SK-N-SH (cell line): ENCODE measurements at regions not wholly inside any gene's neighbourhood (a gene's known extent, or its start where the extent isn't known, plus 50 kb on each side); places are given as distances from the start of the nearest gene placed in this dataset.

Source experiments
- CTCF ChIA-PET: fragments of 300-600, 350-600 bp; formaldehyde crosslinking; extraction: SDS; loops from one replicate; lab custom pipeline; 2021; lab: Yijun Ruan, JAX
- POLR2A ChIA-PET: fragments of 350-600 bp; sonication (Branson Sonifier 250); formaldehyde crosslinking; extraction: SDS; loops from one replicate; lab custom pipeline; 2020; ENCODE audit warnings: antibody characterized with exemption, inconsistent platforms; lab: Yijun Ruan, JAX
- DNase-seq: peaks from one replicate; pipeline ENCODE4 v3.0.0; 2012
- H2AFZ ChIP-seq: fragments of 200-600 bp; sonication (generic); 2 replicates; pipeline ENCODE4 v1.8.1; 2016; ENCODE audit warnings: antibody characterized with exemption, mild to moderate bottlenecking, low read depth
- H3F3A ChIP-seq: fragments of 200-600 bp; sonication (generic); replicated peaks from 2 replicates; pipeline ENCODE3; 2016; ENCODE audit warnings: antibody characterized with exemption, mild to moderate bottlenecking; ENCODE audit not compliant: insufficient read depth
- H3K27ac ChIP-seq, 2 experiments: fragments of 200-500 bp in 1 of 2; fragments of 200-600 bp in 1 of 2; sonication (Bioruptor generic) in 1 of 2; sonication (generic), shearing (Covaris generic) in 1 of 2; 2 replicates each; pipeline versions ENCODE4 v1.5.1 to v1.6.1; 2014 to 2016; ENCODE audit warnings: low read depth in 2 of 2, inconsistent platforms in 1 of 2, low read length in 1 of 2, mild to moderate bottlenecking in 1 of 2, mixed read lengths in 1 of 2
- H3K27me3 ChIP-seq: fragments of 200-600 bp; sonication (generic), shearing (Covaris generic); 2 replicates; pipeline ENCODE4 v1.6.1; 2016; ENCODE audit warnings: mixed run types; ENCODE audit not compliant: insufficient read depth
- H3K36me3 ChIP-seq, 2 experiments: fragments of 200-500 bp in 1 of 2; fragments of 200-600 bp in 1 of 2; sonication (Bioruptor generic) in 1 of 2; sonication (generic) in 1 of 2; replicated peaks in 1 of 2; 2 replicates each; pipeline versions ENCODE3 to v1.5.1; 2014 to 2016; ENCODE audit warnings: low read length in 1 of 2, mild to moderate bottlenecking in 1 of 2; ENCODE audit not compliant: insufficient read depth in 2 of 2, control insufficient read depth in 1 of 2
- H3K4me1 ChIP-seq, 2 experiments: fragments of 200-500 bp in 1 of 2; fragments of 200-600 bp in 1 of 2; sonication (Bioruptor generic) in 1 of 2; sonication (generic), shearing (Covaris generic) in 1 of 2; 2 replicates each; pipeline versions ENCODE4 v1.5.1 to v1.6.1; 2014 to 2016; ENCODE audit warnings: low read depth in 1 of 2, low read length in 1 of 2, mixed run types in 1 of 2; ENCODE audit not compliant: insufficient read depth in 2 of 2, control insufficient read depth in 1 of 2
- H3K4me2 ChIP-seq: fragments of 200-600 bp; sonication (generic), shearing (Covaris generic); 2 replicates; pipeline ENCODE4 v1.6.1; 2017; ENCODE audit warnings: mixed run types
- H3K4me3 ChIP-seq, 2 experiments: fragments of 200-500 bp in 1 of 2; fragments of 200-600 bp in 1 of 2; sonication (Bioruptor generic) in 1 of 2; sonication (generic), shearing (Covaris generic) in 1 of 2; 2 replicates each; pipeline versions ENCODE4 v1.5.1 to v1.8.1; 2014 to 2016; ENCODE audit warnings: low read depth in 2 of 2, inconsistent platforms in 1 of 2, low read length in 1 of 2, mild to moderate bottlenecking in 1 of 2, mixed read lengths in 1 of 2, moderate library complexity in 1 of 2
- H3K79me2 ChIP-seq: fragments of 200-600 bp; sonication (generic); 2 replicates; pipeline ENCODE4 v1.8.1; 2017; ENCODE audit warnings: mild to moderate bottlenecking; ENCODE audit not compliant: insufficient read depth
- H3K9ac ChIP-seq: fragments of 200-600 bp; sonication (generic); 2 replicates; pipeline ENCODE4 v1.6.1; 2017; ENCODE audit warnings: mixed run types
- H3K9me2 ChIP-seq: fragments of 200-600 bp; sonication (generic); 2 replicates; pipeline ENCODE4 v1.6.1; 2017; ENCODE audit warnings: mixed run types
- H3K9me3 ChIP-seq: fragments of 200-600 bp; sonication (generic); 2 replicates; pipeline ENCODE4 v1.6.1; 2017; ENCODE audit warnings: mixed run types, mild to moderate bottlenecking, moderate library complexity
- H4K20me1 ChIP-seq: fragments of 200-600 bp; sonication (generic); 2 replicates; pipeline ENCODE4 v1.6.1; 2017; ENCODE audit warnings: mild to moderate bottlenecking, mixed run types; ENCODE audit not compliant: insufficient read depth
- CHD2 ChIP-seq: fragments of 150-350 bp; IDR thresholded peaks from 2 replicates; pipeline ENCODE4 v1.6.1; 2018; ENCODE audit warnings: low read length; ENCODE audit not compliant: partially characterized antibody
- EZH2phosphoT487 ChIP-seq: fragments of 200-600 bp; sonication (generic); IDR thresholded peaks from 2 replicates; pipeline ENCODE4 v1.6.1; 2017; ENCODE audit warnings: low read depth, mixed run types, mild to moderate bottlenecking, antibody characterized with exemption, moderate library complexity, borderline replicate concordance
- FOXM1 ChIP-seq: IDR thresholded peaks from 2 replicates; pipeline ENCODE4 v1.4.0; 2012; ENCODE audit warnings: low read depth, mild to moderate bottlenecking
- GABPA ChIP-seq: IDR thresholded peaks from 2 replicates; pipeline ENCODE4 v1.4.0; 2012; ENCODE audit warnings: low read depth, mild to moderate bottlenecking
- IRF3 ChIP-seq: fragments of 150-350 bp; IDR thresholded peaks from 2 replicates; pipeline ENCODE4 v1.6.1; 2016; ENCODE audit warnings: mild to moderate bottlenecking, low read depth, low read length
- NRF1 ChIP-seq: IDR thresholded peaks from 2 replicates; pipeline ENCODE4 v1.6.1; 2012; ENCODE audit warnings: low read depth, mild to moderate bottlenecking, low read length
- POLR2AphosphoS5 ChIP-seq: IDR thresholded peaks from 2 replicates; pipeline ENCODE4 v1.6.1; 2012; ENCODE audit warnings: low read depth, low read length
- RAD21 ChIP-seq: IDR thresholded peaks from 2 replicates; pipeline ENCODE4 v1.6.1; 2012; ENCODE audit warnings: mild to moderate bottlenecking, low read length
- RCOR1 ChIP-seq: fragments of 150-350 bp; IDR thresholded peaks from 2 replicates; pipeline ENCODE4 v1.6.1; 2017; ENCODE audit warnings: antibody characterized with exemption, low read length
- RFX5 ChIP-seq: IDR thresholded peaks from 2 replicates; pipeline ENCODE4 v1.6.1; 2012; ENCODE audit warnings: mild to moderate bottlenecking, improper control_type of control experiment, low read length
- RXRA ChIP-seq: IDR thresholded peaks from 2 replicates; pipeline ENCODE4 v1.4.0; 2012; ENCODE audit warnings: low read depth, mild to moderate bottlenecking, borderline replicate concordance
- SIN3A ChIP-seq: IDR thresholded peaks from 2 replicates; pipeline ENCODE4 v1.6.1; 2012; ENCODE audit warnings: low read depth, mild to moderate bottlenecking, low read length, moderate library complexity, borderline replicate concordance
- SMC3 ChIP-seq: IDR thresholded peaks from 2 replicates; pipeline ENCODE4 v1.6.1; 2012; ENCODE audit warnings: low read depth, low read length, improper control_type of control experiment
- TAF1 ChIP-seq: IDR thresholded peaks from 2 replicates; pipeline ENCODE4 v1.6.1; 2012; ENCODE audit warnings: low read depth, mild to moderate bottlenecking, low read length, moderate library complexity, borderline replicate concordance
- USF1 ChIP-seq: IDR thresholded peaks from 2 replicates; pipeline ENCODE4 v1.4.0; 2012; ENCODE audit warnings: low read depth, borderline replicate concordance
- YY1 ChIP-seq: IDR thresholded peaks from 2 replicates; pipeline ENCODE4 v1.4.0; 2012; ENCODE audit warnings: low read depth, mild to moderate bottlenecking
- WGBS: methylation state at CpG from one replicate; pipeline ENCODE4 v1.1.6; 2017; ENCODE audit warnings: low lambda C conversion rate; 5-methylcytosine and 5-hydroxymethylcytosine counted together
- TF ChIP-seq, protein P1 (sequence below): IDR thresholded peaks from 2 replicates; pipeline ENCODE4 v1.6.1; 2012; ENCODE audit warnings: mild to moderate bottlenecking, low read depth, low read length, moderate library complexity

- TF ChIP-seq EZH2phosphoT487 (no peak), USF1 (no peak), SMC3 (no peak)
Observed at GRCh38 chr2:163157891-163158496, 319.4 kb upstream of the KCNH7 start (continued).

- Histone ChIP-seq H3K4me1 (peaks cover 0 to 3% of the 10 kb centered on the region in 2 experiments; a peak in 1 of 4 replicates), H4K20me1 (no peaks in the 10 kb centered on the region), H3K9ac (no peak overlapping the region), H3K9me3 (no peaks in the 10 kb centered on the region), H3K27ac (no peak overlapping the region), H3K4me2 (no peak overlapping the region), H3K36me3 (no peaks in the 10 kb centered on the region), H3F3A (peaks cover 9% of the 10 kb centered on the region), H3K27me3 (no peaks in the 10 kb centered on the region), H3K4me3 (no peak overlapping the region), H2AFZ (no peak overlapping the region), H3K79me2 (no peaks in the 10 kb centered on the region), H3K9me2 (no peaks in the 10 kb centered on the region)
- ChIA-PET POLR2A (no interaction called here), CTCF (interaction anchor here (0.6 to 2.6 kb wide), 5 partner anchors 8 to 1440 kb away, joined by 3 to 10 read pairs (median 3); no protein-coding TSS in a partner anchor)
- no peak for TF ChIP-seq RCOR1
- no peak for TF ChIP-seq RAD21
- TF ChIP-seq TAF1 = no peak
- no peak for TF ChIP-seq GABPA
- no peak for TF ChIP-seq NRF1
- DNase-seq = no peak
- WGBS = 92% methylated on average over 2 of the region's 2 CpGs
Observed at GRCh38 chr2:163157411-163157810, 318.8 kb upstream of the KCNH7 start.

- Histone ChIP-seq H3K4me2 (no peak overlapping the region), H3K79me2 (no peaks in the 10 kb centered on the region), H3K9ac (no peak overlapping the region), H3K27me3 (no peaks in the 10 kb centered on the region), H3F3A (peaks cover 9% of the 10 kb centered on the region), H4K20me1 (no peaks in the 10 kb centered on the region), H3K27ac (no peak overlapping the region), H3K36me3 (no peaks in the 10 kb centered on the region), H3K9me2 (no peaks in the 10 kb centered on the region), H3K4me1 (peaks cover 0 to 3% of the 10 kb centered on the region in 2 experiments; a peak in 1 of 4 replicates), H2AFZ (no peak overlapping the region), H3K9me3 (no peaks in the 10 kb centered on the region), H3K4me3 (no peak overlapping the region)
- no peak for DNase-seq
- WGBS = 80% methylated on average over 2 of the region's 2 CpGs
- ChIA-PET CTCF (interaction anchor here (0.6 to 2.8 kb wide), 14 partner anchors 9 to 1404 kb away, joined by 3 to 13 read pairs (median 4); no protein-coding TSS in a partner anchor), POLR2A (no interaction called here)
- no peak for TF ChIP-seq CHD2
- TF ChIP-seq RFX5 = no peak
- no peak for TF ChIP-seq IRF3
- no peak for TF ChIP-seq RXRA
- TF ChIP-seq USF1 = no peak
- TF ChIP-seq, protein P1, sequence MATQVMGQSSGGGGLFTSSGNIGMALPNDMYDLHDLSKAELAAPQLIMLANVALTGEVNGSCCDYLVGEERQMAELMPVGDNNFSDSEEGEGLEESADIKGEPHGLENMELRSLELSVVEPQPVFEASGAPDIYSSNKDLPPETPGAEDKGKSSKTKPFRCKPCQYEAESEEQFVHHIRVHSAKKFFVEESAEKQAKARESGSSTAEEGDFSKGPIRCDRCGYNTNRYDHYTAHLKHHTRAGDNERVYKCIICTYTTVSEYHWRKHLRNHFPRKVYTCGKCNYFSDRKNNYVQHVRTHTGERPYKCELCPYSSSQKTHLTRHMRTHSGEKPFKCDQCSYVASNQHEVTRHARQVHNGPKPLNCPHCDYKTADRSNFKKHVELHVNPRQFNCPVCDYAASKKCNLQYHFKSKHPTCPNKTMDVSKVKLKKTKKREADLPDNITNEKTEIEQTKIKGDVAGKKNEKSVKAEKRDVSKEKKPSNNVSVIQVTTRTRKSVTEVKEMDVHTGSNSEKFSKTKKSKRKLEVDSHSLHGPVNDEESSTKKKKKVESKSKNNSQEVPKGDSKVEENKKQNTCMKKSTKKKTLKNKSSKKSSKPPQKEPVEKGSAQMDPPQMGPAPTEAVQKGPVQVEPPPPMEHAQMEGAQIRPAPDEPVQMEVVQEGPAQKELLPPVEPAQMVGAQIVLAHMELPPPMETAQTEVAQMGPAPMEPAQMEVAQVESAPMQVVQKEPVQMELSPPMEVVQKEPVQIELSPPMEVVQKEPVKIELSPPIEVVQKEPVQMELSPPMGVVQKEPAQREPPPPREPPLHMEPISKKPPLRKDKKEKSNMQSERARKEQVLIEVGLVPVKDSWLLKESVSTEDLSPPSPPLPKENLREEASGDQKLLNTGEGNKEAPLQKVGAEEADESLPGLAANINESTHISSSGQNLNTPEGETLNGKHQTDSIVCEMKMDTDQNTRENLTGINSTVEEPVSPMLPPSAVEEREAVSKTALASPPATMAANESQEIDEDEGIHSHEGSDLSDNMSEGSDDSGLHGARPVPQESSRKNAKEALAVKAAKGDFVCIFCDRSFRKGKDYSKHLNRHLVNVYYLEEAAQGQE = no peak
- no peak for TF ChIP-seq EZH2phosphoT487
- no peak for TF ChIP-seq SMC3
- no peak for TF ChIP-seq POLR2AphosphoS5
- no peak for TF ChIP-seq YY1
- no peak for TF ChIP-seq SIN3A
- TF ChIP-seq FOXM1 = no peak
- no peak for TF ChIP-seq NRF1
Observed at GRCh38 chr2:163155925-163156324, 317.4 kb upstream of the KCNH7 start.
